Suppressor macrophage treated with lipopolysaccharide for 1 hour (primary cell): ENCODE measurements at regions not wholly inside any gene's neighbourhood (a gene's known extent, or its start where the extent isn't known, plus 50 kb on each side); places are given as distances from the start of the nearest gene placed in this dataset.

Experiments
- DNase-seq, 3 donors: peaks; one replicate each; pipeline ENCODE4 v3.0.0-alpha.2; 2020 to 2022

- no peak for DNase-seq
Measured at GRCh38 chr13:63093907-63094469, 1678.3 kb upstream of the PCDH20 start.

GRCh38 chr13:63092456-63092855, 1676.8 kb upstream of the PCDH20 start:
- no peak for DNase-seq

- no peak for DNase-seq
Measured at GRCh38 chr13:63090524-63090923, 1674.9 kb upstream of the PCDH20 start.

DNA sequence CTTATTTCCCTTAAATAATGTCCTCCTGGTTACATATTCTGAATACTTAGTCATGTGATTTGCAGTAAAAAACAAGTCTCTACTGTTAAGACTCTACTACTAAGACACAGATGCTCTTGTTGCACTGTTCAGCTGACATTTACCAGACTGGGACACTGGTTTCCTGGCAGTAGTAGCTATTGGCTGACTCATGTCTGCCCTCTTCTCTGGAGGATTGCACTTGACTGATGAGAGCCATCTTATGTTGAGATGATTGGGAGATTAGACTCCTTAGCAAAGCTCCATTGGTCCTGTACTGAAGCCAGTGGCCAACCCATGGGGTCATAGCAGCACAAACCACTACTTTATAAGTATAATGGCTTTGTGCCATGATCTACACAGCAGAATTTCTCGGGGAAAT, 1672.6 kb upstream of the PCDH20 start:
- DNase-seq, result no peak

- no peak for DNase-seq
Measured at GRCh38 chr13:63086286-63086685, 1670.6 kb upstream of the PCDH20 start.

DNA sequence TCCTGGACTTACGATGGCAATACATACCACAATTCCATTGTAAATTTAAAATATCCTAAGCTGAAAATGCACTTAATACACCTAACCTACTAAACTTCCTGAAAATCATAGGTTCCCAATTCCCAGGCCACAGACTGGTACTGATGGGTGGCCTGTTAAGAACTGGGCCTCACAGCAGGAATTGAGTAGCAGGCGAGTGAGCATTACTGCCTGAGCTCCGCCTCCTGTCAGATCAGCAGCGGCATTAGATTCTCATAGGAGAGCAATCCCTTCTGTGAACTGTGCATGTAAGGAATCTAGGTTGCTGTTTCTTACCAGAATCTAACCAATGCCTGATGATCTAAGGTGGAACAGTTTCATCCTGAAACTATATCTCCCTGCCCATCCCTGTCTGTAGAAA, 1670.2 kb upstream of the PCDH20 start:
- DNase-seq, result no peak

DNA sequence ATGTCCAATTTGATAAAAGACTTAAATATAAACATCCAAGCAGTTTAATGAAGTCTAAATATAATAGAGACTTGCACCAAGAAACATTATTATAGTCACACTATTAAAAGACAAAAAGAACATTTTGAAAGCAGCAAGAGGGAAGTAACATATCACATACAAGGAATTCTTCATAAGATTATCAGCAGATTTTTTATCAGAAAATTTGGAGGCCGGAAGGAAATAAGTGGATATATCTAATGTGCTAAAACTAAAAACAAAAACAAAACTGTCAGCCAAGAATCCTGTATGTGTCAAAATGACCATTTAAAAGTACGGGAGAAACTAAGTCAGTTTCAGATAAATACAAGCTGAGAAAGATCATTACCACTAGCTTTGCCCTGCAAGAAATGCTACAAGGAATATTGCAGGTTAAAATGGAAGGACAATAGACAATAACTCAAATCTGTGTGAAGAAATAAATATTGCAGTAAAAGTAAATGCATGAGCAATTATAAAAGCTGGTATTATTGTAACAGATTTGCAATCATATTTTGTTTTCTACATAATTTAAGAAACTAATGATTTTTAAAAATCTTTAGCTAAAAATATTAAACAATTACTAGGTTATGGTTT, 1665.9 kb upstream of the PCDH20 start:
- no peak for DNase-seq

DNA sequence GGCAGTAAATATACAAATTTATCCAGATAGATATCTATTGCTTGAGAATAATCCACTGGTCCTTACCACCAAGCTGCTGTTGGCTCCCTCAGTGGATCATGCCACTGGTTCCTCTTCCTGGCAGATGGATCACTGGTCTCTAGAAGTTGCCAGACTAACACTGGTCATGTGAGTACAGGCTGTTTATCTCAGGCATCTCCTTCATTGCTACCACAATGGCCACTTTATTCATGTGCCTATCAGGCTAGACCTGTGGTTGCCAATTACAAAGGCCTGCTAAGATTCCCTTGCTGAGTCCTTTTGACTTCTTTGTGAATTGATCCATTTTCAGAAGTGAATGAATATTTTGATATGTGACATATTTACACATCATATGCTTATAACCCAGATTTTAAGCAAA, 1659.5 kb upstream of the PCDH20 start:
- DNase-seq, result no peak

DNA sequence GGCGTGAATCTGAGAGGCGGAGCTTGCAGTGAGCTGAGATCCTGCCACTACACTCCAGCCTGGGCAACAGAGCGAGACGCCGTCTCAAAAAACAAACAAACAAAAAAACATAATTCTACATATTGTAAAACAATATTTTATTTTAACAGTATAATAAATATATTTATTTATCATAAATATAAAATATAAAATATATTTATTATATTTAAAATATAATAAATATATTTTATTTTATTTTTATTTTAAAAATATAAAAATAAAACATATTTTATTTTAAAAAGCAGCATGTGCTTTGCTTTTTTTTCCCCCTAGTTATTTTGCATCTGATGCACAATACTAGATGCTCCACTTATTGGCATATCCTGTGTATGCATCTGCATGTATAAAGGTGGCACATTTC, 1634.6 kb upstream of the PCDH20 start:
- DNase-seq, result no peak

DNA sequence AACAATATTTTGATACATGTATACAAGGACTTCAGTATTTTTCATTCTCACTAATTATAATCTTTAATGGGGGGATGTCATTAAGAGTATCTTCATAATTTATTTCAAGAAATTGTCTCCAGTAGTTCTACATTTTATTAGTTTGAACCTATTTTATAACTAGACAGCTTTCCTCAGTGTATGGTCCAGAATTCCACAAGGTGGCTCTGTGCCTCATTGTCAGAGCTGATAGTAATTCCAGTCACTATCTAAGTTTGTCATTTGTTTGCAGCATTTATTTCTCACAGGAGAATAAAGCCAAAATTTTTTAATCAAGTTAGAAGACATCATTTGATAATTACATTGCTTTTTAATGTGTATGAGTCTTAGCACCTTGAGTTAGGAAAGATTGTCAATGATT, 1633.0 kb upstream of the PCDH20 start:
- DNase-seq, result no peak

GRCh38 chr13:63044589-63045313, 1629.1 kb upstream of the PCDH20 start:
- no peak for DNase-seq

DNA sequence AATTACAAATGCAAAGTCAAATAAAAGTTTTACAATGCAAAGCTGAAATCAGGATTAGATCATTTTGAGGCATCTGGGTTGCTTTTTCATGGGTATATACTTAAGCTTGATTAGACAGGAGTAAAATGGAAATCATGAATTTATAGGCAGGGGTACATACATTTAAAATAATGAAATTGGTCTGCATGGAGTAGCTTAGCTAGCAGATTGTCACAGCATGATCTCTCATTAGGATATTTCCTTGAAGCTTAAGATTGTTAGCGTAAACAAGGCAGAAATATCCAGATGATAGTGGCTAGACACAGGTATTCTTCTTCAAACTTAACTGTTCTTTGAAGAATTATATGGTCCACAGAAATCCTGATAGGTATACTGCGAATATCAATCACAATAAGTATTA, 1627.0 kb upstream of the PCDH20 start:
- no peak for DNase-seq

GRCh38 chr13:63041640-63042414, 1626.2 kb upstream of the PCDH20 start:
- DNase-seq, result no peak

DNA sequence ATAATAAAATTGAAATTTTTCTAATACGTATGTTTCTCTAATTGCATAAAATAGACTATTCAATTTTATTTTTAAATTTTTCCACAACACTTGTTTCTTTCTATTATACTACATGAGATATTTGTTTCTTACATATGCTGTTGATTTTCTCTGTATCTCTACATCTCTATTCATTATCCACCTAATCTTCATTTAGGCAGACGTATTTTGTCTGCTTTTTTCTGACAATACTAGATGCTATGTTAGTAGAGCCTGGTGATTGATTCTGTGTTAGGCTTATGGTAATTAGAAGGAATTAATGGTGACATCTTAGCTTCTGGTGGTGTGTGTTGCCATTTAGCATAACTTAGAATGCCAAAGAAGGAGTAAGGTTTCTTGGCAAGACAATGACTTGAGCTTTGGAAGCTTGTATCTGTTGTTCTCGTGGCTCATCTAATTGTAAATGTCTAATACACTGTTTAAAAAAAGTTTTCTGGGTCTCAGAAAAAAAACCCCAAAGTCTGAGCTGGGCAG, 1610.7 kb upstream of the PCDH20 start:
- DNase-seq, result no peak

DNA sequence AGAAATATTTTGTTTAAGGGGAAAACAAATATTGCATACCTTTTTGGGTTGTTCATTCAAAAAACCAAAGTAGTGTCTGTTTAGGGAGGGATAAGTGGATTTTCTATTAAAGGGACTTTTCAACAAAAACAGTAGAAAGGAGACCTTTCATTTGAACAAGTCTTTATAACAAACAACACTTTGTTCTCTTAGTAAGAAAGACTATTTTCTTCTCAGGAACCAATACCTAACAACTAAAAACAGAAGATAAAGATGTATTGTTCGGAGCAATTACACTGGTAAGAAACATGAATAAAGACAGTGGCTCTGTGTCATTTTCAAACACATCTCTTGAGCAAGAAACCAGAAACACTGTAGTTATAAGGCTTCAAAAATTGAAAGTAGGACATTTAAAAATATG, 1610.1 kb upstream of the PCDH20 start:
- DNase-seq, result no peak

DNA sequence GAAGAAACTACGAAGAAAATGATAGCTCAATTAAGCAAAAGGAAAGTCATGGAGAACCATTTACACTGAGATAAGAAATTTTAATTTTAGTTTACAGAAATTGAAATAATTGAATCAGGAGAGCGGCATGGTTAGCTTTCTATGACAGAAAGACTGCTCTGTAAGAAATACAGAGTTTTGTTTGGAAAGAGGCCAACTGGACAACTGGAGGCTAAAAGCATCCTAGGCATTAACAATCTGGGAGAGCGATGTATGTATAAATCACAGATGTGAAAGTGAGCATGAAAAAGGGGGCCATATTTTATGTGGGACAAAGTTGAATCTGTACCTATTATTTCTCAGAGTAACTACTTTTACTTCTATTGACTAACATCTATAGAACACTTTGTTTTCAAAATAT, 1608.8 kb upstream of the PCDH20 start:
- no peak for DNase-seq

DNA sequence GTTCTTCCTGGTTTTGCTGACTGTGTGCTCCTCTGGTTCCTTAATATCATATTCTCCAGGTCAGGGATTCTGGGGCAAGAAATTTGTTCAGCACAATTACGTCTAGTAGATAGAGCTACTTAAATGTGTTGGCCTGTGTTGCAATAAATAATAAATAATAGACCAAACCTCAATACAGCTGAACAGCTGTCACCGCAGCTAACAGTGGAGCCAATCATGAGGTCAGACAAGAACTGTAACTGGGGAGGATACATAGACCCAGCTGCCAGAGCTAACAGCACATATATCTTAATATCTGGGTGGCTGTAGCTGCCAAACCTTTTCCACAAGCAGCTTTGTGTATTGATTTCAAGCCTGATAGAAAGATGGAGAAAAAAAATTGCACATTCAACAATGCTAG, 1596.3 kb upstream of the PCDH20 start:
- DNase-seq, result no peak

- DNase-seq, result no peak
Measured at GRCh38 chr13:63010072-63010658, 1594.5 kb upstream of the PCDH20 start.

DNA sequence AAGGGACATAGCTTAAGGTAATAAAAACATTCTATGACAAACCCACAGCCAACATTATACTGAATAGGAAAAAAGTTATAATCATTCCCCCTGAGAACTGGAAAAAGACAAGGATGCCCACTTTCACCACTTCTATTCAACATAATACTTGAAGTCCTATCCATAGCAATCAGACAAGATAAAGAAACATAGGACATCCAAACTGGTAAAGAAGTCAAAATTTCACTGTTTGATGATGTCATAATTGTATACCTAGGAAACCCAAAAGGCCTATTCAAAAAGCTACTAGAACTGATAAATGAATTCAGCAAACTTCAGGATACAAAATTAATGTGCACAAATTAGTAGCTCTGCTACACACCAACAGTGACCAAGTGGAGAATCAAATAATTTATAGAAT, 1590.0 kb upstream of the PCDH20 start:
- no peak for DNase-seq

DNA sequence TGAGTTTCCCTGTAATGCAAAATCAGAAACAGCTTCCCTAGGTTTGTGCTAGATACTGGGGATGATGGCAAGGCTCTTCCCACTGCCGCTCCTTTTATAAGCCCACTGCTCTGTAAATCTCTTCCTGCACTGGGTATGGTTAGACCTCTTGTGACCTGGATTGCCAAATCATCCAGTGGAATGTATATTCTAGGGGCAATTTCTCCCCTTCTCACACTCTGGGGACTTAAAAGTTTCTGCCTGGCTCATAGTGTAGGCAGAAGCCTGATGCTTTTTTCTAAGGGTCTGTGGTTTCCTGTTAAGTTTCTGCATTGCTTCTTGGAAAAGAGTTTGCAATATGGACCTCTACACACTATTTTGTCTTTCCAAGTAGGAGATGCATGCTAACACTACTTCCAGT, 1582.0 kb upstream of the PCDH20 start:
- DNase-seq, result no peak

GRCh38 chr13:62997038-62997599, 1581.5 kb upstream of the PCDH20 start:
- DNase-seq, result no peak

DNA sequence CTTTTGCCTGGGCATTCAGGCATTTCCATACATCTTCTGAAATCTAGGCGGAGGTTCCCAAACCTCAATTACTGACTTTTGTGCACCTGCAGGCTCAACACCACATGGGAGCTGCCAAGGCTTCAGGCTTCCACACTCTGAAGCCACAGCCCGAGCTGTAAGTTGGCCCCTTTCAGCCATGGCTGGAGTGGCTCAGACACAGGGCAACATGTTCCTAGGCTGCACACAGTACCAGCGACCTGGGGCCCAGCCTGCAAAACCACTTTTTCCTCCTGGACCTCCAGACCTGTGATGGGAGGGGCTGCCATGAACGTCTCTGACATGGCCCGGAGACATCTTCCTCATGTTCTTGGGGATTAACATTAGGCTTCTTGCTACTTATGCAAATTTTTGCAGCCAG, 1558.2 kb upstream of the PCDH20 start:
- no peak for DNase-seq

DNA sequence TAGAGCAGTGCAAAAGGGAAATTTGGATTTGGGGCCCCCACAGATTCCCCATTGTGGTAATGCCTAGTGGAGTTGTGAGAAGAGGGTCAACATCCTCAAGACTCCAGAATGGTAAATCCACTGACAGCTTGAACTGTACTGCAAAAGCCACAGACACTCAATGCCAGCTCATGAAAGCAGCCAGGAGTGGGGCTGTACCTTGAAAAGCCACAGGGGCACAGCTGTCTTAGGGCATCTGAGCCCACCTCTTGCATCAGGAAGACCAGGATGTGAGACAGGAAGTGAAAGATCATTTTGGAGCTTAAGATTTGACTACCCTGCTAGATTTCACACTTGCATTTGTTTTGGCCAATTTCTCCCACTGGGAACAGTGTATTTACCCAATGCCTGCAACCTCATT, 1548.9 kb upstream of the PCDH20 start:
- DNase-seq, result no peak
